H9 (cell line): ENCODE measurements at regions not wholly inside any gene's neighbourhood (a gene's known extent, or its start where the extent isn't known, plus 50 kb on each side); places are given as distances from the start of the nearest gene placed in this dataset.

Experiments
- DNase-seq: peaks from one replicate; pipeline ENCODE4 v3.0.0-alpha.2; 2017
- H2AFZ ChIP-seq: one replicate; pipeline ENCODE4 v1.6.1; 2013; ENCODE audit warnings: mild to moderate bottlenecking, low read length, control low read depth, moderate library complexity
- H2AK5ac ChIP-seq: 2 replicates; pipeline ENCODE4 v1.6.1; 2013; ENCODE audit warnings: low read length, control low read depth, mixed read lengths; ENCODE audit not compliant: insufficient read length
- H2BK120ac ChIP-seq: one replicate; pipeline ENCODE4 v1.6.1; 2013; ENCODE audit warnings: low read depth, mild to moderate bottlenecking, low read length, control low read depth, inconsistent platforms; ENCODE audit not compliant: poor library complexity, severe bottlenecking
- H2BK12ac ChIP-seq: 2 replicates; pipeline ENCODE4 v1.6.1; 2013; ENCODE audit warnings: low read length, control low read depth, mixed read lengths, low read depth; ENCODE audit not compliant: insufficient read length
- H2BK15ac ChIP-seq: 2 replicates; pipeline ENCODE4 v1.6.1; 2013; ENCODE audit warnings: low read depth, low read length, control low read depth
- H2BK20ac ChIP-seq: one replicate; pipeline ENCODE4 v1.6.1; 2013; ENCODE audit warnings: low read depth, mild to moderate bottlenecking, low read length, control low read depth, inconsistent platforms; ENCODE audit not compliant: poor library complexity, severe bottlenecking
- H2BK5ac ChIP-seq: 2 replicates; pipeline ENCODE4 v1.6.1; 2013; ENCODE audit warnings: low read length, control low read depth, mixed read lengths; ENCODE audit not compliant: insufficient read length
- H3K14ac ChIP-seq: 2 replicates; pipeline ENCODE4 v1.6.1; 2013; ENCODE audit warnings: low read length, control low read depth; ENCODE audit not compliant: insufficient read depth
- H3K18ac ChIP-seq: 2 replicates; pipeline ENCODE4 v1.6.1; 2013; ENCODE audit warnings: low read depth, mild to moderate bottlenecking, mixed read lengths, low read length, control low read depth; ENCODE audit not compliant: insufficient read length
- H3K23ac ChIP-seq: 2 replicates; pipeline ENCODE4 v1.6.1; 2013; ENCODE audit warnings: low read length, control low read depth, mixed read lengths, low read depth; ENCODE audit not compliant: insufficient read length
- H3K23me2 ChIP-seq: 2 replicates; pipeline ENCODE4 v1.6.1; 2013; ENCODE audit warnings: low read depth, mild to moderate bottlenecking, mixed read lengths, low read length, control low read depth; ENCODE audit not compliant: insufficient read length, poor library complexity, severe bottlenecking
- H3K27ac ChIP-seq: 2 replicates; pipeline ENCODE4 v1.5.1; 2013; ENCODE audit warnings: low read length, control low read depth, mixed read lengths, low read depth; ENCODE audit not compliant: insufficient read length
- H3K27me3 ChIP-seq: 2 replicates; pipeline ENCODE4 v1.6.1; 2013; ENCODE audit warnings: low read length, control low read depth, inconsistent platforms; ENCODE audit not compliant: insufficient read depth
- H3K4ac ChIP-seq: 2 replicates; pipeline ENCODE4 v1.6.1; 2013; ENCODE audit warnings: low read depth, mild to moderate bottlenecking, control low read depth, inconsistent platforms, low read length, moderate library complexity
- H3K4me1 ChIP-seq: 2 replicates; pipeline ENCODE4 v1.6.1; 2013; ENCODE audit warnings: low read length, control low read depth, inconsistent platforms; ENCODE audit not compliant: insufficient read depth
- H3K4me2 ChIP-seq: 2 replicates; pipeline ENCODE4 v1.6.1; 2013; ENCODE audit warnings: low read length, control low read depth, mixed read lengths; ENCODE audit not compliant: insufficient read length, insufficient read depth
- H3K56ac ChIP-seq: 2 replicates; pipeline ENCODE4 v1.6.1; 2013; ENCODE audit warnings: low read depth, mild to moderate bottlenecking, mixed read lengths, low read length, control low read depth; ENCODE audit not compliant: insufficient read length
- H3K79me1 ChIP-seq: 2 replicates; pipeline ENCODE4 v1.6.1; 2013; ENCODE audit warnings: low read depth, mild to moderate bottlenecking, moderate library complexity, low read length, control low read depth, inconsistent platforms; ENCODE audit not compliant: insufficient read depth, poor library complexity, severe bottlenecking
- H3K79me2 ChIP-seq: 2 replicates; pipeline ENCODE4 v1.6.1; 2013; ENCODE audit warnings: low read length, control low read depth, inconsistent platforms; ENCODE audit not compliant: insufficient read depth
- H3K9ac ChIP-seq: 2 replicates; pipeline ENCODE4 v1.6.1; 2013; ENCODE audit warnings: low read length, control low read depth, mixed read lengths; ENCODE audit not compliant: insufficient read length; ENCODE audit errors: extremely low read depth
- H3K9me3 ChIP-seq: one replicate; pipeline ENCODE4 v1.6.1; 2013; ENCODE audit warnings: low read depth, low read length, inconsistent platforms; ENCODE audit not compliant: control insufficient read depth
- H3T11ph ChIP-seq: one replicate; pipeline ENCODE4 v1.6.1; 2013; ENCODE audit warnings: mild to moderate bottlenecking, low read length, control low read depth, inconsistent platforms
- H4K20me1 ChIP-seq: one replicate; pipeline ENCODE4 v1.6.1; 2013; ENCODE audit not compliant: control insufficient read depth, insufficient read length, insufficient read depth
- H4K5ac ChIP-seq: 2 replicates; pipeline ENCODE4 v1.6.1; 2013; ENCODE audit warnings: low read depth, mild to moderate bottlenecking, mixed read lengths, low read length, control low read depth; ENCODE audit not compliant: insufficient read length
- H4K8ac ChIP-seq: replicated peaks from 2 replicates; pipeline ENCODE4 v1.6.1; 2013; ENCODE audit warnings: low read length, control low read depth, mixed read lengths, low read depth; ENCODE audit not compliant: insufficient read length
- H4K91ac ChIP-seq: 2 replicates; pipeline ENCODE4 v1.6.1; 2013; ENCODE audit warnings: low read depth, mild to moderate bottlenecking, moderate library complexity, mixed read lengths, low read length, control low read depth; ENCODE audit not compliant: insufficient read length
- H3K27ac Mint-ChIP-seq, 3 experiments: 2 replicates in 2 of 3; 3 replicates in 1 of 3; pipeline ENCODE4 v1.8.0; 2020 to 2021; ENCODE audit warnings: mixed read lengths in 3 of 3, mild to moderate bottlenecking in 1 of 3, moderate library complexity in 1 of 3
- H3K27me3 Mint-ChIP-seq: 2 replicates; pipeline ENCODE4 v1.8.0; 2021; ENCODE audit warnings: low read depth, mild to moderate bottlenecking, moderate library complexity, mixed read lengths
- H3K36me3 Mint-ChIP-seq, 3 experiments: 2 replicates in 2 of 3; 3 replicates in 1 of 3; pipeline ENCODE4 v1.8.0; 2020 to 2021; ENCODE audit warnings: low read depth in 3 of 3, mixed read lengths in 3 of 3; ENCODE audit not compliant: insufficient read depth in 1 of 3
- H3K4me1 Mint-ChIP-seq, 2 experiments: 2 replicates each; pipeline ENCODE4 v1.8.0; 2020; ENCODE audit warnings: mixed read lengths in 2 of 2
- H3K4me3 Mint-ChIP-seq, 2 experiments: 2 replicates in 1 of 2; 3 replicates in 1 of 2; pipeline ENCODE4 v1.8.0; 2020 to 2021; ENCODE audit warnings: mild to moderate bottlenecking in 2 of 2, mixed read lengths in 2 of 2, moderate library complexity in 1 of 2
- H3K9me3 Mint-ChIP-seq, 2 experiments: 2 replicates in 1 of 2; 3 replicates in 1 of 2; pipeline ENCODE4 v1.8.0; 2020; ENCODE audit warnings: mild to moderate bottlenecking in 2 of 2, mixed read lengths in 2 of 2, moderate library complexity in 1 of 2
- CTCF ChIP-seq: fragments of 200-600 bp; sonication (generic); conservative IDR thresholded peaks from 3 replicates; pipeline ENCODE4 v1.8.0; 2021; ENCODE audit warnings: antibody characterized with exemption, mild to moderate bottlenecking

DNA sequence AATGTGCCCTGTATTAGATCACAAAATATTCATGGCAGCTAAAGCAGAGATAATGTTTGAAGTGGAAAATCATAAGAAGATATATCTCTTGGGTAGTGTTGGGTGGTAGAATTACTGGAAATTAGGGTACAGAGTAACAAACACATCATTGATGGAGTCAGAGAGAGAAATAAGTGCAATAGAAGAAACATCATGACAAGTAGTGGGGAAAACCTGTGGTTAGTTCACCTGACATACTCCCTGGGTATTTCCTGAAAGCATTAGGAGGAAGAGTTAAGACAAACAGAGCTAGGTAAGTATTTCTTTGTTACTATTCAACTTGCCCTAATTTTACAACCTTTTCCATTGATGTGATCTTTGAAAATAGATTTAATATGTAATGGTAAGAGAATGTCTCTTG, 691.9 kb upstream of the SOX9 start:
- Mint-ChIP-seq H3K27ac (no peak overlapping the region), H3K4me3 (no peak overlapping the region), H3K9me3 (peaks cover 4 to 5% of the 10 kb centered on the region in 2 experiments; a peak in 3 of 5 replicates), H3K27me3 (no peaks in the 10 kb centered on the region), H3K36me3 (peaks cover 0 to 4% (median 3%) of the 10 kb centered on the region in 3 experiments; a peak in 3 of 7 replicates), H3K4me1 (peaks cover 0 to 6% of the 10 kb centered on the region in 2 experiments; a peak in 2 of 4 replicates)
- Histone ChIP-seq H3K56ac (no peak overlapping the region), H3K14ac (no peak overlapping the region), H3T11ph (no peak overlapping the region), H3K4ac (no peak overlapping the region), H3K27me3 (no peaks in the 10 kb centered on the region), H2BK20ac (no peak overlapping the region), H3K18ac (no peak overlapping the region), H3K27ac (no peak overlapping the region), H3K23ac (no peak overlapping the region), H2BK15ac (no peak overlapping the region), H3K4me2 (no peak overlapping the region), H3K23me2 (no peaks in the 10 kb centered on the region), H4K91ac (no peak overlapping the region), H4K8ac (no peak overlapping the region), H2BK120ac (no peak overlapping the region), H3K4me1 (no peaks in the 10 kb centered on the region; the same call in 1 of the 2 replicates), H2BK12ac (no peak overlapping the region), H3K9ac (no peak overlapping the region), H3K79me1 (no peaks in the 10 kb centered on the region), H4K20me1 (no peaks in the 10 kb centered on the region), H4K5ac (no peak overlapping the region), H2AK5ac (no peak overlapping the region), H3K79me2 (no peaks in the 10 kb centered on the region), H2BK5ac (no peak overlapping the region), H3K9me3 (no peaks in the 10 kb centered on the region), H2AFZ (no peak overlapping the region)
- DNase-seq, result no peak
- no peak for TF ChIP-seq CTCF
